A549 (cell line): ENCODE measurements at regions not wholly inside any gene's neighbourhood (a gene's known extent, or its start where the extent isn't known, plus 50 kb on each side); places are given as distances from the start of the nearest gene placed in this dataset.

ENCODE experiments used
- ATAC-seq, 2 experiments: fragments of 200-7000 bp in 1 of 2; fragments of >200 bp in 1 of 2; cut with Nextera tagmentation in 1 of 2; cut with Tn5 transposase in 1 of 2; 3 replicates each; pipeline versions ENCODE4 v1.8.0 to v1.9.1; 2018 to 2020; ENCODE audit warnings: mild to moderate bottlenecking in 1 of 2, moderate library complexity in 1 of 2
- CTCF ChIA-PET: fragments of 300-600 bp; sonication (Branson Sonifier 250); formaldehyde crosslinking; extraction: SDS; loops from one replicate; lab custom pipeline; 2021; ENCODE audit warnings: antibody characterized with exemption, inconsistent platforms; lab: Yijun Ruan, JAX
- POLR2A ChIA-PET: fragments of 350-600 bp; formaldehyde crosslinking; extraction: SDS; loops from one replicate; lab custom pipeline; 2021; ENCODE audit warnings: antibody characterized with exemption, inconsistent platforms; lab: Yijun Ruan, JAX
- DNase-seq, 2 experiments: peaks; one replicate each; pipeline versions ENCODE4 v3.0.0 to v3.0.0-alpha.2; 2011 to 2016; ENCODE audit warnings: low read depth in 1 of 2, low spot score in 1 of 2
- FAIRE-seq: peaks from 2 replicates; lab custom pipeline; 2011; peaks lifted over from hg19 to GRCh38; lab: Jason Lieb, UNC
- H3K27ac ChIP-seq, 2 experiments: fragments of >200 bp; sonication (Bioruptor Twin); formaldehyde crosslinking; 3 replicates each; pipeline ENCODE4 v1.5.1; 2016 to 2017
- H3K4me1 ChIP-seq: fragments of >200 bp; sonication (Bioruptor Twin); formaldehyde crosslinking; 3 replicates; pipeline ENCODE4 v1.6.1; 2016
- H3K4me2 ChIP-seq: fragments of >200 bp; sonication (Bioruptor Twin); formaldehyde crosslinking; 3 replicates; pipeline ENCODE4 v1.6.1; 2016
- H3K4me3 ChIP-seq: fragments of >200 bp; sonication (Bioruptor Twin); formaldehyde crosslinking; 3 replicates; pipeline ENCODE4 v1.5.1; 2016
- H3K9me3 ChIP-seq: fragments of >200 bp; sonication (Bioruptor Twin); formaldehyde crosslinking; 3 replicates; pipeline ENCODE4 v1.6.1; 2016
- CBX2 ChIP-seq: fragments of 200-600 bp; sonication (generic); IDR thresholded peaks from 2 replicates; pipeline ENCODE4 v1.6.1; 2016; ENCODE audit warnings: low read depth, mild to moderate bottlenecking, borderline replicate concordance
- CEBPB ChIP-seq, 2 experiments: fragments of >200 bp in 1 of 2; sonication (Bioruptor Twin) in 1 of 2; formaldehyde crosslinking in 1 of 2; IDR thresholded peaks; 2 replicates each; pipeline ENCODE4 v1.6.1; 2012 to 2016
- CHD2 ChIP-seq: fragments of 150-350 bp; IDR thresholded peaks from 2 replicates; pipeline ENCODE4 v1.6.1; 2014; ENCODE audit warnings: low read length; ENCODE audit not compliant: partially characterized antibody
- CHD4 ChIP-seq: fragments of 200-600 bp; sonication (generic); IDR thresholded peaks from 2 replicates; pipeline ENCODE4 v1.6.1; 2016; ENCODE audit warnings: antibody characterized with exemption, mild to moderate bottlenecking, borderline replicate concordance
- EHF ChIP-seq: fragments of 250-450 bp; sonication (Bioruptor Pico); IDR thresholded peaks from 2 replicates; pipeline ENCODE4 v1.5.0; 2020; ENCODE audit warnings: mild to moderate bottlenecking
- ESRRA ChIP-seq: fragments of 150-350 bp; IDR thresholded peaks from 2 replicates; pipeline ENCODE4 v1.6.1; 2014; ENCODE audit warnings: mild to moderate bottlenecking, low read length, borderline replicate concordance
- HOXA7 ChIP-seq: fragments of 250-450 bp; sonication (Bioruptor Pico); IDR thresholded peaks from 2 replicates; pipeline ENCODE4 v1.5.0; 2020; ENCODE audit warnings: mild to moderate bottlenecking, moderate library complexity
- JUN ChIP-seq, 2 experiments: fragments of >200 bp; sonication (Bioruptor Twin); formaldehyde crosslinking; IDR thresholded peaks; 2 replicates in 1 of 2; 3 replicates in 1 of 2; pipeline ENCODE4 v1.6.1; 2016 to 2017
- MAFK ChIP-seq: fragments of 450-650 bp; IDR thresholded peaks from 2 replicates; pipeline ENCODE4 v1.6.1; 2014; ENCODE audit not compliant: partially characterized antibody
- MYC ChIP-seq: IDR thresholded peaks from 2 replicates; pipeline ENCODE4 v1.6.1; 2012; ENCODE audit warnings: mild to moderate bottlenecking, inconsistent platforms, low read length, improper control_type of control experiment, borderline replicate concordance
- NPAS2 ChIP-seq: fragments of 250-450 bp; sonication (Bioruptor Pico); IDR thresholded peaks from 2 replicates; pipeline ENCODE4 v1.8.0; 2022; ENCODE audit warnings: mild to moderate bottlenecking, moderate library complexity, borderline replicate concordance
- NR3C1 ChIP-seq: fragments of >200 bp; sonication (Bioruptor Twin); formaldehyde crosslinking; IDR thresholded peaks from 3 replicates; pipeline ENCODE4 v1.6.1; 2017
- POLR2AphosphoS2 ChIP-seq: conservative IDR thresholded peaks from 2 replicates; pipeline ENCODE4 v1.6.1; 2012; ENCODE audit warnings: low read length, improper control_type of control experiment, inconsistent platforms
- RARB ChIP-seq: fragments of 250-450 bp; sonication (Bioruptor Pico); IDR thresholded peaks from 2 replicates; pipeline ENCODE4 v1.8.0; 2021; ENCODE audit warnings: mild to moderate bottlenecking, moderate library complexity
- TP53 ChIP-seq: fragments of 250-450 bp; sonication (Bioruptor Pico); IDR thresholded peaks from 2 replicates; pipeline ENCODE4 v1.5.0; 2021; ENCODE audit warnings: mild to moderate bottlenecking, moderate library complexity
- ZC3H11A ChIP-seq: fragments of 450-650 bp; IDR thresholded peaks from 2 replicates; pipeline ENCODE4 v1.6.1; 2014; ENCODE audit warnings: antibody characterized with exemption, mild to moderate bottlenecking
- WGBS: methylation state at CpG from one replicate; pipeline ENCODE4 v1.1.6; 2017; ENCODE audit errors: missing lambda C conversion rate; 5-methylcytosine and 5-hydroxymethylcytosine counted together
- TF ChIP-seq, protein P1 (sequence below): fragments of 250-450 bp; sonication (Bioruptor Pico); IDR thresholded peaks from 2 replicates; pipeline ENCODE4 v1.5.0; 2021; ENCODE audit warnings: mild to moderate bottlenecking, moderate library complexity, borderline replicate concordance
- TF ChIP-seq, protein P2 (sequence below): fragments of 200-600 bp; sonication (generic); IDR thresholded peaks from 2 replicates; pipeline ENCODE4 v1.6.1; 2016; ENCODE audit warnings: antibody characterized with exemption, mild to moderate bottlenecking, moderate library complexity

DNA sequence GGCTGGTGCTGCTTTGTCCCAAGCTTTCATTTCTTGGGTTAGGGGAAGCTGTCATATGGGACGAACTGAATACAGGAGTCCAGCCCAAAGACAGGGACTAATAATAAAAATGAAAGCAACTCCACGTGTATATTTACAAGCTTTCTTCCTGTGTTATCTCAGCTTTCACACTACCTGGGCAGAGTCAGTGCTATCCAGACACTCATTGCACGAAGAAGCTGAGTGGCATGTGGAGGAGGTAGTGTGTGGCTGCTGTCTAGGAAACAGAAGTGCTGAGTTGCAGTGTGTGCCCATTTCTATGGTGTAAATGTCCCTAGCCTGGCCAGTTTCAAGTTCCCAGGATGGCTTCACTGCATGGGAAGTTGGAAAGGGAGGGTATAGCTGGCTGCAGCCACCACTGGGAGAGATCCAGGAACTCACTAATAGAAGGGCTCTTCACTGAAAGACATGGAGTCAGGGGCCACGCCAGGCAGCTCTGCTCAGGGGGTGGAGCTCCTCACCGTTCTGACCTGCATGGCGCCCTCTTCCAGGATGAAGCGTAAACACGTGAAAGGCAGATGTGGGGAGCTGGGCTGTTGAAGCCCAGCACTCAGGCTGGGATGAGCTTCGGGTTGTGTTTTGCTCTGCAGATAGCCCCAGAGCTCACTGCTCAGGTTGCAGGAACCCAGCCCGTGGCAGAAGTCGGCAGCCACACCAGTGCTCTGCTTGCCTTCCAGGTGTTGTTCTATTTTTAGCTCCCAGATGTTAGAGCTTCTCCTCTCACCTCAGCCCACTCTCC lies 116.9 kb downstream of the IRX2 start:
- FAIRE-seq = no peak
- Histone ChIP-seq H3K4me1 (no peaks in the 10 kb centered on the region), H3K4me2 (no peak overlapping the region), H3K4me3 (no peak overlapping the region)
- WGBS = 28% methylated on average over 11 of the region's 11 CpGs
- POLR2A ChIA-PET = no interaction called here
- no peak for TF ChIP-seq ZC3H11A
- TF ChIP-seq RARB (CRISPR knock-in tag) = no peak
- TF ChIP-seq, protein P1, sequence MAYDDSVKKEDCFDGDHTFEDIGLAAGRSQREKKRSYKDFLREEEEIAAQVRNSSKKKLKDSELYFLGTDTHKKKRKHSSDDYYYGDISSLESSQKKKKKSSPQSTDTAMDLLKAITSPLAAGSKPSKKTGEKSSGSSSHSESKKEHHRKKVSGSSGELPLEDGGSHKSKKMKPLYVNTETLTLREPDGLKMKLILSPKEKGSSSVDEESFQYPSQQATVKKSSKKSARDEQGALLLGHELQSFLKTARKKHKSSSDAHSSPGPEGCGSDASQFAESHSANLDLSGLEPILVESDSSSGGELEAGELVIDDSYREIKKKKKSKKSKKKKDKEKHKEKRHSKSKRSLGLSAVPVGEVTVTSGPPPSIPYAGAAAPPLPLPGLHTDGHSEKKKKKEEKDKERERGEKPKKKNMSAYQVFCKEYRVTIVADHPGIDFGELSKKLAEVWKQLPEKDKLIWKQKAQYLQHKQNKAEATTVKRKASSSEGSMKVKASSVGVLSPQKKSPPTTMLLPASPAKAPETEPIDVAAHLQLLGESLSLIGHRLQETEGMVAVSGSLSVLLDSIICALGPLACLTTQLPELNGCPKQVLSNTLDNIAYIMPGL (CRISPR knock-in tag) = no peak
- TF ChIP-seq, all 56 proteins: peak for 0
- DNase-seq (no peak), ATAC-seq (no peak; a peak in 1 of 6 replicates)
- H3K9me3 ChIP-seq = no peaks in the 10 kb centered on the region
- CTCF ChIA-PET = interaction anchor here (0.9 kb wide), 1 partner anchor 8 kb away, joined by 3 read pairs; no protein-coding TSS in a partner anchor
- no peak overlapping the region for H3K27ac ChIP-seq

DNA sequence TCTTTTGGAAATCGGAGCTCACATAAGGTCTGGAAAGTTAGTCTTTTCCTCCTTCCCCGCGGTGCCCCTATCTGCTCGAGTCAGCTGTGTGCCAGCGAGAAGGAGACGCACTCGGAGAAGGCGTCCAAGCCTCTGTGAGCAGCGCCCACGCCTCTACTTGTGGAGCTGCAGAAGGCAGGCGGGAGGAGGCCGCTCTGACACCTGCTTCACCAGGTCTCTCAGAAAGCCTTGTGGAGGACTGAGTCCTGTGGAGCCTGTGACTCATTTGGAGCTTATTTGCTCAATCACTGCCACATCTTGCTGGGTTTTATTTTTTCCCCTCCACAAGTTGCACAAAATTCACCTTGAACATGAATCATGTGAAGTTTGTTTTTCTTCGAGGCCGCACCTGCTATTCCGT lies 117.5 kb downstream of the IRX2 start:
- 4% methylated on average over 15 of the region's 15 CpGs for WGBS
- CTCF ChIA-PET = interaction anchor here (0.9 kb wide), 1 partner anchor 9 kb away, joined by 3 read pairs; no protein-coding TSS in a partner anchor
- no peak for TF ChIP-seq TP53 (CRISPR knock-in tag)
- no peak for TF ChIP-seq MAFK
- TF ChIP-seq JUN (IDR thresholded peaks at IDR 0.05) = no peak
- TF ChIP-seq, protein P2, sequence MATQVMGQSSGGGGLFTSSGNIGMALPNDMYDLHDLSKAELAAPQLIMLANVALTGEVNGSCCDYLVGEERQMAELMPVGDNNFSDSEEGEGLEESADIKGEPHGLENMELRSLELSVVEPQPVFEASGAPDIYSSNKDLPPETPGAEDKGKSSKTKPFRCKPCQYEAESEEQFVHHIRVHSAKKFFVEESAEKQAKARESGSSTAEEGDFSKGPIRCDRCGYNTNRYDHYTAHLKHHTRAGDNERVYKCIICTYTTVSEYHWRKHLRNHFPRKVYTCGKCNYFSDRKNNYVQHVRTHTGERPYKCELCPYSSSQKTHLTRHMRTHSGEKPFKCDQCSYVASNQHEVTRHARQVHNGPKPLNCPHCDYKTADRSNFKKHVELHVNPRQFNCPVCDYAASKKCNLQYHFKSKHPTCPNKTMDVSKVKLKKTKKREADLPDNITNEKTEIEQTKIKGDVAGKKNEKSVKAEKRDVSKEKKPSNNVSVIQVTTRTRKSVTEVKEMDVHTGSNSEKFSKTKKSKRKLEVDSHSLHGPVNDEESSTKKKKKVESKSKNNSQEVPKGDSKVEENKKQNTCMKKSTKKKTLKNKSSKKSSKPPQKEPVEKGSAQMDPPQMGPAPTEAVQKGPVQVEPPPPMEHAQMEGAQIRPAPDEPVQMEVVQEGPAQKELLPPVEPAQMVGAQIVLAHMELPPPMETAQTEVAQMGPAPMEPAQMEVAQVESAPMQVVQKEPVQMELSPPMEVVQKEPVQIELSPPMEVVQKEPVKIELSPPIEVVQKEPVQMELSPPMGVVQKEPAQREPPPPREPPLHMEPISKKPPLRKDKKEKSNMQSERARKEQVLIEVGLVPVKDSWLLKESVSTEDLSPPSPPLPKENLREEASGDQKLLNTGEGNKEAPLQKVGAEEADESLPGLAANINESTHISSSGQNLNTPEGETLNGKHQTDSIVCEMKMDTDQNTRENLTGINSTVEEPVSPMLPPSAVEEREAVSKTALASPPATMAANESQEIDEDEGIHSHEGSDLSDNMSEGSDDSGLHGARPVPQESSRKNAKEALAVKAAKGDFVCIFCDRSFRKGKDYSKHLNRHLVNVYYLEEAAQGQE = no peak
- no peak for TF ChIP-seq MYC
- no peak for TF ChIP-seq CHD4
- no peak for TF ChIP-seq HOXA7 (CRISPR knock-in tag)
- no peak for TF ChIP-seq ESRRA
- no peak for TF ChIP-seq POLR2AphosphoS2
- TF ChIP-seq NPAS2 (CRISPR knock-in tag) = no peak
- TF ChIP-seq CBX2 = no peak
- no peak for TF ChIP-seq NR3C1
- no peak for TF ChIP-seq EHF (CRISPR knock-in tag)
- no peak for TF ChIP-seq CEBPB (IDR thresholded peaks at IDR 0.05)
- TF ChIP-seq CHD2 = no peak
- TF ChIP-seq ZC3H11A = no peak
- TF ChIP-seq, all 56 proteins: peak for 0
- Histone ChIP-seq H3K4me2 (no peak overlapping the region), H3K4me1 (no peaks in the 10 kb centered on the region), H3K27ac (no peak overlapping the region), H3K4me3 (no peak overlapping the region), H3K9me3 (no peaks in the 10 kb centered on the region)
- POLR2A ChIA-PET = no interaction called here
- no peak for ATAC-seq
- no peak for DNase-seq
- FAIRE-seq = no peak
